ENCODE measurements at regions not wholly inside any gene's neighbourhood (a gene's known extent, or its start where the extent isn't known, plus 50 kb on each side); places are given as distances from the start of the nearest gene placed in this dataset.

GRCh38 chr20:56843386-56843785 is 214.3 kb downstream of the TFAP2C start:
- TF ChIP-seq YY1 (IDR thresholded peaks at IDR 0.05; ENCODE audit: low read depth) (no peak), ZBTB7A (IDR thresholded peaks at IDR 0.05; ENCODE audit: low read depth) (no peak), CEBPB (IDR thresholded peaks at IDR 0.05) (no peak), TAF1 (IDR thresholded peaks at IDR 0.05; ENCODE audit: low read depth) (no peak), EP300 (IDR thresholded peaks at IDR 0.05; ENCODE audit: borderline replicate concordance) (no peak), CREB1 (IDR thresholded peaks at IDR 0.05; ENCODE audit: low read depth) (no peak), FOXM1 (IDR thresholded peaks at IDR 0.05; ENCODE audit: borderline replicate concordance, low read depth) (no peak), TCF12 (IDR thresholded peaks at IDR 0.05; ENCODE audit: low read depth) (no peak), MAX (IDR thresholded peaks at IDR 0.05) (no peak), NFIC (IDR thresholded peaks at IDR 0.05) (no peak)

Data from Ishikawa (cell line).